ENCODE measurements at regions not wholly inside any gene's neighbourhood (a gene's known extent, or its start where the extent isn't known, plus 50 kb on each side); places are given as distances from the start of the nearest gene placed in this dataset.

DNA sequence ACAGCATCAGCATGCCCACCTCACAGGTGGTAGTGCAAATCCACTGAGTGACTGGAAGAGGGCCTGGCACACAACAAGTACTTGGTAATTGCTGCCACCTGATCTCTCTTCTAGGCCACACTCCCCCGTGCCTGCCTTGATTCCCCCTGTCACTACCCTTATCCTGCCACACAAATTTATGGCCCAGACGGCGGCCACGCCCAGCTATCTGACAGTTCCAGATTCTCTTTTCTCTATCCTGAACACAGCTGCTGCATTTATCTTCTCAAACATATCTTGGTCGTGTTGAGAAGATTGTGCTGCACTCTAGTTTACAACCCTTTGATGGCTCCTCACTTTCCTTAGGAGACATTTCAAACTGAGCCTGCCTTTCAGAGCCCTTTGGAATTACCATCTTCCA is 585.2 kb downstream of the NTRK3 start (continued):
- TF ChIP-seq, protein P1, sequence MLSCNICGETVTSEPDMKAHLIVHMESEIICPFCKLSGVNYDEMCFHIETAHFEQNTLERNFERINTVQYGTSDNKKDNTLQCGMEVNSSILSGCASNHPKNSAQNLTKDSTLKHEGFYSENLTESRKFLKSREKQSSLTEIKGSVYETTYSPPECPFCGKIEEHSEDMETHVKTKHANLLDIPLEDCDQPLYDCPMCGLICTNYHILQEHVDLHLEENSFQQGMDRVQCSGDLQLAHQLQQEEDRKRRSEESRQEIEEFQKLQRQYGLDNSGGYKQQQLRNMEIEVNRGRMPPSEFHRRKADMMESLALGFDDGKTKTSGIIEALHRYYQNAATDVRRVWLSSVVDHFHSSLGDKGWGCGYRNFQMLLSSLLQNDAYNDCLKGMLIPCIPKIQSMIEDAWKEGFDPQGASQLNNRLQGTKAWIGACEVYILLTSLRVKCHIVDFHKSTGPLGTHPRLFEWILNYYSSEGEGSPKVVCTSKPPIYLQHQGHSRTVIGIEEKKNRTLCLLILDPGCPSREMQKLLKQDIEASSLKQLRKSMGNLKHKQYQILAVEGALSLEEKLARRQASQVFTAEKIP (CRISPR knock-in tag; IDR thresholded peaks at IDR 0.05; ENCODE audit: borderline replicate concordance) = no peak
- TF ChIP-seq, protein P2, sequence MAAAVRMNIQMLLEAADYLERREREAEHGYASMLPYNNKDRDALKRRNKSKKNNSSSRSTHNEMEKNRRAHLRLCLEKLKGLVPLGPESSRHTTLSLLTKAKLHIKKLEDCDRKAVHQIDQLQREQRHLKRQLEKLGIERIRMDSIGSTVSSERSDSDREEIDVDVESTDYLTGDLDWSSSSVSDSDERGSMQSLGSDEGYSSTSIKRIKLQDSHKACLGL (CRISPR knock-in tag; IDR thresholded peaks at IDR 0.05) = no peak
- TF ChIP-seq, protein P3, sequence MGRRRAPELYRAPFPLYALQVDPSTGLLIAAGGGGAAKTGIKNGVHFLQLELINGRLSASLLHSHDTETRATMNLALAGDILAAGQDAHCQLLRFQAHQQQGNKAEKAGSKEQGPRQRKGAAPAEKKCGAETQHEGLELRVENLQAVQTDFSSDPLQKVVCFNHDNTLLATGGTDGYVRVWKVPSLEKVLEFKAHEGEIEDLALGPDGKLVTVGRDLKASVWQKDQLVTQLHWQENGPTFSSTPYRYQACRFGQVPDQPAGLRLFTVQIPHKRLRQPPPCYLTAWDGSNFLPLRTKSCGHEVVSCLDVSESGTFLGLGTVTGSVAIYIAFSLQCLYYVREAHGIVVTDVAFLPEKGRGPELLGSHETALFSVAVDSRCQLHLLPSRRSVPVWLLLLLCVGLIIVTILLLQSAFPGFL (CRISPR knock-in tag; IDR thresholded peaks at IDR 0.05) = no peak
- TF ChIP-seq, protein P4, sequence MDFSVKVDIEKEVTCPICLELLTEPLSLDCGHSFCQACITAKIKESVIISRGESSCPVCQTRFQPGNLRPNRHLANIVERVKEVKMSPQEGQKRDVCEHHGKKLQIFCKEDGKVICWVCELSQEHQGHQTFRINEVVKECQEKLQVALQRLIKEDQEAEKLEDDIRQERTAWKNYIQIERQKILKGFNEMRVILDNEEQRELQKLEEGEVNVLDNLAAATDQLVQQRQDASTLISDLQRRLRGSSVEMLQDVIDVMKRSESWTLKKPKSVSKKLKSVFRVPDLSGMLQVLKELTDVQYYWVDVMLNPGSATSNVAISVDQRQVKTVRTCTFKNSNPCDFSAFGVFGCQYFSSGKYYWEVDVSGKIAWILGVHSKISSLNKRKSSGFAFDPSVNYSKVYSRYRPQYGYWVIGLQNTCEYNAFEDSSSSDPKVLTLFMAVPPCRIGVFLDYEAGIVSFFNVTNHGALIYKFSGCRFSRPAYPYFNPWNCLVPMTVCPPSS (IDR thresholded peaks at IDR 0.05) = no peak

DNA sequence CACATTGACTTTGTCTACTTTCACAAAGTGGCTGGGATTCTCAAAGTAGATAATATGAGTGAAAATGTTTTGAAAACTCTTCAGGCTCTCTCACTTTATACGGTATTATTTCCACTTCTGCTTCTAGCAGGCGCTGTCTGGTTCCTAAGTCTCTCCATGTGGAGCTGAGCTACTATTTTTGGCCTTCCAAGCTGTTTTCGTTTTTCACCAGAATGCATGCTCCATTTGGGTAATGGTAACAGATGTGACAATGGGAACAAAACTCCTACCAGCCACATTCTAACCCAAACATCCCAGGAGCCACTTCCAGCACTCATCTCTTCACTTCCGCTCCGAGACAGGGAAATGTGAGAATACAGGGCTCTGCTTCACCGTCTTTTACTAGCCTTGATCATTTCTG is 586.7 kb downstream of the NTRK3 start:
- DNase-seq (ENCODE audit: low spot score) = no peak
- Histone ChIP-seq H4K20me1 (ENCODE audit: insufficient read depth, low read length) (no peaks in the 10 kb centered on the region), H3K27ac (ENCODE audit: extremely low read length, insufficient read depth, low read length) (no peak overlapping the region), H2AFZ (ENCODE audit: low read length) (no peak overlapping the region), H3K36me3 (replicated peaks in 1 of 2; ENCODE audit: control insufficient read depth in 1 of 2, insufficient read depth in 2 of 2, low read length in 2 of 2) (no peaks in the 10 kb centered on the region), H3K4me2 (ENCODE audit: low read depth, low read length) (no peak overlapping the region), H3K9me3 (ENCODE audit: low read length) (peaks cover 92% of the 10 kb centered on the region), H3K4me1 (ENCODE audit: insufficient read depth, low read length) (no peaks in the 10 kb centered on the region), H3K9ac (ENCODE audit: insufficient read depth, low read depth, low read length) (no peak overlapping the region), H3K79me2 (ENCODE audit: insufficient read depth, low read length) (no peaks in the 10 kb centered on the region), H3K27me3 (ENCODE audit: control insufficient read depth in 1 of 2, insufficient read depth in 2 of 2, low read length in 2 of 2) (no peaks in the 10 kb centered on the region; a peak in 1 of 5 replicates), H3K4me3 (replicated peaks in 1 of 3; ENCODE audit: insufficient read depth in 1 of 3, low read depth in 2 of 3, low read length in 3 of 3) (no peak overlapping the region)
- in situ Hi-C loops (cut with HindIII; ENCODE audit: extremely low pct_ligation_motif_present, low pct_unique_long_range_greater_than_20kb) (no loop called here), intact Hi-C loops (cut with micrococcal nuclease; ENCODE audit: unreplicated experiment) (loop anchor here (5.0 kb wide), 1 partner anchor 753 kb away; no protein-coding TSS in a partner anchor)
- POLR2A ChIA-PET = no interaction called here
- CTCF ChIA-PET (ENCODE audit: low intra/inter-chr PET ratio, low total read pairs) = no interaction called here
- WGBS (ENCODE audit: low lambda C conversion rate) = 3% methylated on average over 6 of the region's 6 CpGs
- no peak for FAIRE-seq
- BruUV-seq (replicated peaks) = no TSS peak
- no peak for ATAC-seq
- no peak for TF ChIP-seq ZBTB1 (CRISPR knock-in tag; IDR thresholded peaks at IDR 0.05; ENCODE audit: borderline replicate concordance)
- TF ChIP-seq, protein P5, sequence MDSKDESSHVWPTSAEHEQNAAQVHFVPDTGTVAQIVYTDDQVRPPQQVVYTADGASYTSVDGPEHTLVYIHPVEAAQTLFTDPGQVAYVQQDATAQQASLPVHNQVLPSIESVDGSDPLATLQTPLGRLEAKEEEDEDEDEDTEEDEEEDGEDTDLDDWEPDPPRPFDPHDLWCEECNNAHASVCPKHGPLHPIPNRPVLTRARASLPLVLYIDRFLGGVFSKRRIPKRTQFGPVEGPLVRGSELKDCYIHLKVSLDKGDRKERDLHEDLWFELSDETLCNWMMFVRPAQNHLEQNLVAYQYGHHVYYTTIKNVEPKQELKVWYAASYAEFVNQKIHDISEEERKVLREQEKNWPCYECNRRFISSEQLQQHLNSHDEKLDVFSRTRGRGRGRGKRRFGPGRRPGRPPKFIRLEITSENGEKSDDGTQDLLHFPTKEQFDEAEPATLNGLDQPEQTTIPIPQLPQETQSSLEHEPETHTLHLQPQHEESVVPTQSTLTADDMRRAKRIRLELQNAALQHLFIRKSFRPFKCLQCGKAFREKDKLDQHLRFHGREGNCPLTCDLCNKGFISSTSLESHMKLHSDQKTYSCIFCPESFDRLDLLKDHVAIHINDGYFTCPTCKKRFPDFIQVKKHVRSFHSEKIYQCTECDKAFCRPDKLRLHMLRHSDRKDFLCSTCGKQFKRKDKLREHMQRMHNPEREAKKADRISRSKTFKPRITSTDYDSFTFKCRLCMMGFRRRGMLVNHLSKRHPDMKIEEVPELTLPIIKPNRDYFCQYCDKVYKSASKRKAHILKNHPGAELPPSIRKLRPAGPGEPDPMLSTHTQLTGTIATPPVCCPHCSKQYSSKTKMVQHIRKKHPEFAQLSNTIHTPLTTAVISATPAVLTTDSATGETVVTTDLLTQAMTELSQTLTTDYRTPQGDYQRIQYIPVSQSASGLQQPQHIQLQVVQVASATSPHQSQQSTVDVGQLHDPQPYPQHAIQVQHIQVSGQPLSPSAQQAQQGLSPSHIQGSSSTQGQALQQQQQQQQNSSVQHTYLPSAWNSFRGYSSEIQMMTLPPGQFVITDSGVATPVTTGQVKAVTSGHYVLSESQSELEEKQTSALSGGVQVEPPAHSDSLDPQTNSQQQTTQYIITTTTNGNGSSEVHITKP (CRISPR knock-in tag; IDR thresholded peaks at IDR 0.05; ENCODE audit: low read depth) = no peak
- no peak for TF ChIP-seq ZNF564 (CRISPR knock-in tag; IDR thresholded peaks at IDR 0.05)
- TF ChIP-seq SRSF9 (IDR thresholded peaks at IDR 0.05; ENCODE audit: borderline replicate concordance, insufficient read depth, low read depth, low read length, poor library complexity, severe bottlenecking) = no peak
- TF ChIP-seq FOSL2 (CRISPR knock-in tag; IDR thresholded peaks at IDR 0.05) = no peak
- no peak for TF ChIP-seq ZNF432 (CRISPR knock-in tag; IDR thresholded peaks at IDR 0.05; ENCODE audit: borderline replicate concordance)
- no peak for TF ChIP-seq KLF11 (CRISPR knock-in tag; IDR thresholded peaks at IDR 0.05)
- no peak for TF ChIP-seq SALL2 (CRISPR knock-in tag; IDR thresholded peaks at IDR 0.05)
- no peak for TF ChIP-seq SMAD1 (CRISPR knock-in tag; IDR thresholded peaks at IDR 0.05; ENCODE audit: borderline replicate concordance, low read depth)
- TF ChIP-seq REXO4 (CRISPR knock-in tag; IDR thresholded peaks at IDR 0.05; ENCODE audit: borderline replicate concordance) = no peak
- TF ChIP-seq ZSCAN12 (CRISPR knock-in tag; IDR thresholded peaks at IDR 0.05) = no peak
- no peak for TF ChIP-seq ZNF468 (CRISPR knock-in tag; IDR thresholded peaks at IDR 0.05)

All from HepG2 (cell line).